AML-193 (cell line): ENCODE measurements at regions not wholly inside any gene's neighbourhood (a gene's known extent, or its start where the extent isn't known, plus 50 kb on each side); places are given as distances from the start of the nearest gene placed in this dataset.
"Not testable (repeated sequence)": the region's sequence is repeated elsewhere in the genome, so short reads cannot be mapped to it uniquely, and the experiment has no call there.

Experiments used
- DNase-seq, 2 experiments: peaks; one replicate each; lab custom pipeline; 2025; lab: John Stamatoyannopoulos, UW

DNA sequence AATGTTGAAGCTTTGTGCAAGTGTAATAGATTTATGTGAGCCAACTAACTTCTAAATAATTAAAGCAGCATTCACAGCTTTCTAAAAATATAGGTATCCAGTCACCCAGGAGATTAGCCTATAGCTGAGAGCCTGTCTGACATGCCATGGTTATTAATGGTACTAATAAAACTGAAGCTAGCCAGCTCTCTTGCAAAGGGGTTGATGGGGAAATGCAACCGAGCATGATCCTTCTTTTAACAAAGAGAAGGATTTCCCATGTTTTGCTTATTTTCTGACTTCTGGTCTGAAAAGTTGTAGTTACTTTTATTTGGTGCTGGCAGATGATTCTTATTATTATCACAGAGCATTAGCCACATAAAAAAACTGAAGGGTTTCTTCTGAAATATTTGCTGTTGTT lies 488.7 kb upstream of the CYLC2 start:
- no peak for DNase-seq

GRCh38 chr9:102499468-102499867 lies 495.7 kb upstream of the CYLC2 start:
- no peak for DNase-seq

GRCh38 chr9:102497709-102498108 lies 497.4 kb upstream of the CYLC2 start:
- no peak for DNase-seq

DNA sequence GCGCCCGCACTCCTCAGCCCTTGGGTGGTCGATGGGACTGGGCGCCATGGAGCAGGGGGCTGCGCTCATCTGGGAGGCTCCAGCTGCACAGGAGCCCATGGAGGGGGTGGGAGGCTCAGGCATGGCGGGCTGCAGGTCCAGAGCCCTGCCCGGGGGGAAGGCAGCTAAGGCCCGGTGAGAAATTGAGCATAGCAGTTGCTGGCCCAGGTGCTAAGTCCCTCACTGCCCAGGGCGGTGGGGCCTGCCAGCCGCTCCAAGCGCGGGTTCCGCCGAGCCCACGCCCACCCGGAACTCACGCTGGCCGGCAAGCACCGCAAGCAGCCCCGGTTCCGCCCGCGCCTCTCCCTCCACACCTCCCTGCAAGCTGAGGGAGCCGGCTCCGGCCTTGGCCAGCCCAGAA lies 508.2 kb upstream of the CYLC2 start:
- not testable (repeated sequence) for DNase-seq

- DNase-seq = no peak
Measured at GRCh38 chr9:102483651-102484050, 511.5 kb upstream of the CYLC2 start.

DNA sequence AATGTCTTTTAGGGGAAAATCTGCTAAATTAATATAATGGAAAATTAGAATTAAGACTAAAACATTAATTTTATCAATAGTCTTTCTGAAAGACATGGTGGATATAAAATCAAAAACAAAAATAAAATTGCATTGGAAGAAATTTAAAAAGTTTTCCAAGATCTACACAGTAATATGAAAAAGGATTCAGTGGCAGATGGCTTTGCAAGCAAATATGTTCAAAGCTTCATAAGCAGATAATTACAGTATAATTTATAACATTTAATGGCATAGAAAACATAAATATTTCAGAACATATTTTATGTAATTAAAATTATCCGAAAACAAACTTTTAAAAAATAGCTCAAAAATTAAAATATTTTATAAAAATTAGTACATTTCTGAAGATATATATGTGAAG lies 512.4 kb upstream of the CYLC2 start:
- DNase-seq = no peak

- DNase-seq = no peak
Measured at GRCh38 chr9:102479191-102479590, 515.9 kb upstream of the CYLC2 start.

GRCh38 chr9:102474357-102474756 lies 520.8 kb upstream of the CYLC2 start:
- DNase-seq = no peak

DNA sequence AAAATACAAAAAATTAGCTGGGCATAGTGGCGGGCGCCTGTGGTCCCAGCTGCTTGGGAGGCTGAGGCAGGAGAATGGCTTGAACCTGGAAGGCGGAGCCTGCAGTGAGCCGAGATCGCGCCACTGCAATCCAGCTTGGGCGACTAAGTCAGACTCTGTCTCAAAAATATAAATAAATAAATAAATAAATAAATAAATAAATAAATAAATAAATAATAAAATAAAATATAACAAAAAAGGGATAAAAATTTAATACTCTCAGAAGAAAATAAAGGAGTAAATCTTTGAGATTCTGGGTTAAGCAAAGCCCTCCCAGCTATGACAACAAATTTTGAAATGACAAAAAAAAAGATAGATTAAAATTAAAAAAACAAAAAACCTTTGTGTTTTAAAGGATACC lies 525.7 kb upstream of the CYLC2 start:
- DNase-seq = not testable (repeated sequence)

DNA sequence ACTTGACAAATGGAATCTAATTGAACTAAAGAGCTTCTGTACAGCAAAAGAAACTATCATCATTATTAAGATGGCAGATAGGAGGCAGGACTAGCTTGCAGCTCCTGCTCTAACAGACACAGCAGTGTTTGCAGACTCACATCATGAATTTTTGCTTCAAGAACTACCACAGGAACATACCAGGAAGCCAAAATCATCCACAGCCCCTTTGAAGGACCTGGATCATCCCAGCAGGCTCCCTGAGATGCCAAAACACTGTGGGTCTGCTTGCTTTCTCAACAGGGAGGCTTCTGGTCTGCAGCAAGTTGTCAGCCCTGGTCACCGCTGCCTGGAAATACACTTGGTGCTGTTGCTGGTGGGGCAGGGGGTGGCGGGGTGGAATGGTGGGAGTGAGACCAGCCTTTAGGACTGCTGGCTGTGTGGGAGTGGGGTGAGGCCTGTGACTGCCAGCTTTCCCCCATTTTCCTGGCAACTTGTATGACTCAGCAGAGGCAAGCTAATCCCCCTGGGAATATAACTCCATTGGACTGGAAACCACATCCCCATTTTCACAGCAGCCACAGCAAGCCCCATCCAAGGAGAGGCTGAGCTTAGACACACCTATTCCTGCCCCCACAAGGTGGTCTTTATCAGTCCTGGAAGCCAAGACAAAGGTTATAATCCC lies 533.8 kb upstream of the CYLC2 start:
- no peak for DNase-seq

- no peak for DNase-seq
Measured at GRCh38 chr9:102459828-102460227, 535.3 kb upstream of the CYLC2 start.

- DNase-seq = no peak
Measured at GRCh38 chr9:102456562-102456961, 538.6 kb upstream of the CYLC2 start.

DNA sequence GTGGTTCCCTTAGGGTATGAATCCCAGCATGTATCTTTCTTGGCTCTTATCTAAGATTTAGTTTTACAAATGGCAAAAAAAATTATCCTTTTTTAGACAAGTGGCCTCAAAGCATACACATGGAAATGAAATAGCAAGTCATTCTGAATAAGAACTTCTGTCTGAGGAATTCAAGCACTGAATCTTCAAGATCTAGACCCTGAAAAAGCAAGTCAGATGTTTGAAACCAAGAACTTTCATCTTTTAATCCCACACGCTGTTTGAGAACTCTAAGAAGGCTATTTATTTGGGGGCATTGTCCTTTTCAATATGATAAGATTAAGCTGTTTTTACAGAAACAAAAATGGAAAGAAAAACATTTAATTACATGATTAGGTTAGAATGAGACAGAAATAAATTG lies 549.2 kb upstream of the CYLC2 start:
- DNase-seq = no peak

- no peak for DNase-seq
Measured at GRCh38 chr9:102445181-102445747, 549.9 kb upstream of the CYLC2 start.

DNA sequence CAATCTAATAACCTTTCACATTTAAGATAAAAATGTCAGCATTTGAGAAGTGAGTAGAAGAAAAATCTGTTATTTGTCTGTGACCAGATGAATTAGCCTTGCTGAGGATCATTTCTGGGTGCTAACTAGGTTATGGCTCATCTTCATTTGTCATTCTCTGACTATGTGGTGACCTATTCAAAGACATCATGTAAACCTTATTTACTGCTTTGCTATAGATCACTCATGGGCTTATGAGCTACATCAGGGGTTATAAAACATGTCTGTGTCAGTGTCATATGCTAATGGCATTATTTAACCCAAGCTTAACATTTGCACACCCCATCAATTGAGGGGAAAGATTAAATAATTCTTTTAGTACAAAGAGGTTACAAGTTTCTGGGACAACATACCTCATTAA lies 555.5 kb upstream of the CYLC2 start:
- no peak for DNase-seq

DNA sequence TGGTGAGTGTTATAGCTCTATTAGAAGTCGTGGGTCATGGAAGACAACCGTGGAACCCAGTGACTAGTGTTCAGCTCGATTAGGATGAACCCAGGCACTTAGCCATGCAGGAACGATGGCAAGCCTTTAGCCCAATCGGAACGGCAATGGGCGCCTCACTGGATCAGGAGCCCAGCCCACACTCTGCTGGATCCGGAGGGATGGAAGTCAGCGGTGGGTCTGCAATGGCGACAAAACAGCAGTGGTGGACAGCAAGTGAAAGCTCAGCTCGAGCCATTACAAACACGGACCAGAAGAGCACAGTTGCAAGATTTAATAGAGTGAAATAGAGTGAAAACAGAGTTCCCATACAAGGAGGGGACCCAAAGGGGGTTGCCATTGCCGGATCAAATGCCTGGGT lies 558.5 kb upstream of the CYLC2 start:
- not testable (repeated sequence) for DNase-seq

- DNase-seq = no peak
Measured at GRCh38 chr9:102435427-102435826, 559.7 kb upstream of the CYLC2 start.

DNA sequence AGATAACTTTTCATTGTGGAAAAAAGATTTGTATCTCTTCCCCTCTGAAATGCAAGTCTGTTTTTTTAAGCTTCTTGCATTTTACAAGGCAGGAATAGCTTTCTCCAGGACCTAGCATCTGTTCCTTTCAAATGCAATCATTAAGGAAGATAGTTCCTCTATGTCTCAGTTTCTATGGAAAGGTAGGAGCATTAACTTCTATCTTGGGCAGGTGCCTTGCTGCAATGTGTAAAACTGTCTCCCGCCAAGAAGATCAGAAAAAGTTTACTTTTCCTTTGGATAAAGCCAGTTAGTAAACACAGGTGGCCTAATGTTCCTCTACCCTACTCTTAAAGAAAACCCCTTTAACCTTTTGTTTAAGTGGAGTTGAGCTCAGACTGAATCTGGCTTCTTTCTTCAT lies 560.6 kb upstream of the CYLC2 start:
- no peak for DNase-seq

GRCh38 chr9:102428305-102428704 lies 566.8 kb upstream of the CYLC2 start:
- no peak for DNase-seq

DNA sequence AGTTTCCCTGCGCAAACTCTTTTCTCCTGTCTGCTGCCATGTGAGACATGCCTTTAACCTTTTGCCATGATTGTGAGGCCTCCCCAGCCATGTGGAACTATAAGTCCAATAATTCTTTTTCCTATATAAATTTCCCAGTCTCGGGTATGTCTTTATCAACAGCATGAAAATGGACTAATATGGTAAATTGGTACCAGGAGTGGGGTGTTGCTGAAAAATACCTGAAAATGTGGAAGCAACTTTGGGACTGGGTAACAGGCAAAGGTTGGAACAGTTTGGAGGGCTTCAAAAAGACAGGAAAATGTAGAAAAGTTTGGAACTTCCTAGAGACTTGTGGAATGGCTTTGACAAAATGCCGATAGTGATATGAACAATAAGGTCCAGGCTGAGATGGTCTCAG lies 578.9 kb upstream of the CYLC2 start:
- not testable (repeated sequence) for DNase-seq

GRCh38 chr9:102405218-102405867 lies 589.8 kb upstream of the CYLC2 start:
- DNase-seq = no peak

DNA sequence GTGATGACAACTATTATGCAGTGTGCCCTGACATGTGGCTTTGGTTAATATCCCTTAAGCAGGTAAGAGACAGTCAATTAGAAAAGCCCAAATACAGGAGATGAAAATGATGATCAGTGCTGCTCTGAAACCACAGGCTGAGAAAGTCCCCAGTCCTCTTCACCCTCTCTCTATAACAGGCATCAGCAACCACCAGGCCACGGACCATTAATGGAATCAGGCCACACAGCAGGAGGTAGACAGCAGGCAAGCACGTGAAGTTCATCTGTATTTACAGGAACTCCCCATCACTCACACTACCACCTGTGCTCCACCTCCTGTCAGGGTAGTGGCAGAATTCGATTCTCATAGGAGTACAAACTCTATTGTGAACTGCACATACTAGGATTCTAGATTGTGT lies 591.6 kb upstream of the CYLC2 start:
- DNase-seq = no peak

DNA sequence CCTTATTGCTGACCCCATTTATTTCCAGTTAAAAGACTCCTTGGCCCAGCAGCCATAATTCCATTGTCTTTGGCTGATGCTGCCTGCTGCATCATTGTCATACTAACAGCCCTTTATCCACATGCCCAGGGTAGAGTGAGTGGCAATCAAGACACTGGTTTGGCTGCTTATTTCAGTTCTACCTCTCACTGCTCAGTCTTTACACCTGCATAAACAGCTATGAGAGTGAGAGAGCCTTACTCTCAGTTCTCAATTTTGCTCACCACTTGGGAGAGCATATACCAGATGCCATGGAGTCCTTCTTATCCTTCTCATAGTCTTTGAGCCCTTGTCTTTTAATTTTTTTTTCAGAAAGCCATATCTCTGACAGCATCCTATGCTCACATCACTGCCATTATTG lies 596.9 kb upstream of the CYLC2 start:
- no peak for DNase-seq

DNA sequence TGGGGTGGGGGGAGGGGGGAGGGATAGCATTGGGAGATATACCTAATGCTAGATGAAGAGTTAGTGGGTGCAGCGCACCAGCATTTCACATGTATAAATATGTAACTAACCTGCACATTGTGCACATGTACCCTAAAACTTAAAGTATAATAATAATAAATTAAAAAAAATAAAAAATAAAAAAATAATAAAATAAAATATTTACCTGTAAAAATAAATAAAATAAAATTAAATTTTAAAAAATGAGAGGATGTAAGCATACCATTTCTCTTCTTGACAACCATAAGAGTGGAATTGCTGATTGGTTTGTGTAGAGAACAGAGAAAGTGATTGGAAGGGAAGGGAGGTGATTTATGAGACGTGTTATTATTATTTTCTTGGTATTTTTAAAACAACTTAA lies 609.5 kb upstream of the CYLC2 start:
- not testable (repeated sequence) for DNase-seq
